Activated CD4-positive, alpha-beta memory T cell treated with anti-CD3 and anti-CD28 coated beads for 36 hours (primary cell): ENCODE measurements at regions not wholly inside any gene's neighbourhood (a gene's known extent, or its start where the extent isn't known, plus 50 kb on each side); places are given as distances from the start of the nearest gene placed in this dataset.

Source experiments
- CTCF ChIA-PET: fragments of 350-600 bp; sonication (Branson Sonifier 250); formaldehyde crosslinking; loops from one replicate; lab custom pipeline; 2021; ENCODE audit warnings: antibody characterized with exemption, inconsistent platforms; lab: Charles Lee
- POLR2A ChIA-PET: fragments of 350-600 bp; sonication (Branson Sonifier 250); formaldehyde crosslinking; loops from one replicate; lab custom pipeline; 2021; ENCODE audit warnings: antibody characterized with exemption; lab: Charles Lee
- DNase-seq: peaks from one replicate; pipeline ENCODE4 v3.0.0-alpha.2; 2020
- H3K27ac Mint-ChIP-seq: one replicate; pipeline ENCODE4 v1.8.0; 2021; ENCODE audit warnings: mixed read lengths
- H3K27me3 Mint-ChIP-seq: one replicate; pipeline ENCODE4 v1.8.0; 2021; ENCODE audit warnings: mixed read lengths
- H3K36me3 Mint-ChIP-seq: one replicate; pipeline ENCODE4 v1.8.0; 2021; ENCODE audit warnings: mixed read lengths
- H3K4me1 Mint-ChIP-seq: one replicate; pipeline ENCODE4 v1.8.0; 2021; ENCODE audit warnings: low read depth, mixed read lengths
- H3K4me3 Mint-ChIP-seq: one replicate; pipeline ENCODE4 v1.8.0; 2021; ENCODE audit warnings: mild to moderate bottlenecking, mixed read lengths
- H3K9me3 Mint-ChIP-seq: one replicate; pipeline ENCODE4 v1.8.0; 2021; ENCODE audit warnings: mixed read lengths
- intact Hi-C: fragments of 100-400 bp; cut with micrococcal nuclease; formaldehyde crosslinking; loops from one replicate; pipeline ENCODE4 v1.15.1; 2023

GRCh38 chr22:22946131-22946530, 58.5 kb downstream of the IGLL5 start:
- no peak for DNase-seq
- ChIA-PET POLR2A (no interaction called here), CTCF (no interaction called here)
- Mint-ChIP-seq H3K27me3 (peaks cover 12% of the 10 kb centered on the region), H3K4me3 (no peak overlapping the region), H3K27ac (no peak overlapping the region), H3K36me3 (no peaks in the 10 kb centered on the region), H3K9me3 (no peaks in the 10 kb centered on the region), H3K4me1 (peaks cover 5% of the 10 kb centered on the region)
- intact Hi-C loops: no loop called here

GRCh38 chr22:22948651-22949571, 61.3 kb downstream of the IGLL5 start:
- peaks cover 2% of the 10 kb centered on the region for H3K4me1 Mint-ChIP-seq
- H3K9me3 Mint-ChIP-seq: no peaks in the 10 kb centered on the region
- ChIA-PET CTCF (interaction anchor here (1.3 to 1.5 kb wide), 2 partner anchors 65 to 101 kb away, joined by 3 read pairs; no protein-coding TSS in a partner anchor), POLR2A (interaction anchor here (1.3 kb wide), 1 partner anchor 13 kb away, joined by 4 read pairs; no protein-coding TSS in a partner anchor)
- no peak for DNase-seq
- no peak overlapping the region for H3K4me3 Mint-ChIP-seq
- H3K27ac Mint-ChIP-seq: no peak overlapping the region
- peaks cover 29% of the 10 kb centered on the region for H3K27me3 Mint-ChIP-seq
- intact Hi-C loops: no loop called here
- no peaks in the 10 kb centered on the region for H3K36me3 Mint-ChIP-seq

DNA sequence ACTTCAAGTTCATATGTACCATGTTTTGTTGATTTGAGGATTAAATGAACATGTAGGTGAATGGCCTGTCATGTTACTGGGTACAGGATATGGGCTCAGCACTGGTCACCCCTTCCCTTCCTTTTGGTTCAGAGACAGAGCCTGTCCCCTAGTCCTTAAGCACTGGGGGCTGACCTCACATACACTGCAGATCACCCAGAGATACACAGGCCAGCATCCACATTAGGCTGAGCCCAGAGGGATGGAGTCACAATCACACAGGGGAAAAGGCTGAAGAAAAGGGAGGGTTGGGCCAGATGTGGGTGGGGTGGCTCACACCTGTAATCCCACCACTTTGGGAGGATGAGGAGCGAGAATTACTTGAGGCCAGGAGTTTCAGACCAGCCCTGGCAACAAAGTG, 62.3 kb downstream of the IGLL5 start:
- H3K4me3 Mint-ChIP-seq: no peak overlapping the region
- no peaks in the 10 kb centered on the region for H3K36me3 Mint-ChIP-seq
- no peak overlapping the region for H3K27ac Mint-ChIP-seq
- intact Hi-C loops: no loop called here
- CTCF ChIA-PET: interaction anchor here (1.7 kb wide), 1 partner anchor 10 kb away, joined by 4 read pairs; no protein-coding TSS in a partner anchor
- POLR2A ChIA-PET: interaction anchor here (0.6 kb wide), 1 partner anchor 108 kb away, joined by 3 read pairs; no protein-coding TSS in a partner anchor
- peaks cover 35% of the 10 kb centered on the region for H3K27me3 Mint-ChIP-seq
- no peak for DNase-seq
- peaks cover 6% of the 10 kb centered on the region for H3K4me1 Mint-ChIP-seq
- no peaks in the 10 kb centered on the region for H3K9me3 Mint-ChIP-seq

DNA sequence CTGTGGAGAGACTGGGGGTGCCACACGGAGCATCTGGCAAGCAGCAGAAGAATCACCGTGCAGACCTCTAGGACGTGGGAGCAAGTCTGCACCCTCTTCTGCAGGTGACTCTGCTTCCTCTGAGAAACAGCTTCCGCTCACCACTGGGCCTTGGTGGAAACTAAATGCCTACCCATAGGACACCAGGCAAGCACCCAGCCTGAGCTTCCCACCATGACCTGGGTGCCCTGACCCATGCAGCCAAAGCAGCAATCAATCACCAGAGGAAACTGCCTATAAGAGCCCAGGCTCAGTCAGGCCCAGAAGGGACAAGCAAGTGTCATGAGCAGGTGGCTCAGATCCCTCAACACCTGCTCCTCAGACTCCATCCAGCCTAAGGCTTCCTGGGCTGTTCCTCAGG, 63.4 kb downstream of the IGLL5 start:
- Mint-ChIP-seq H3K27me3 (peaks cover 40% of the 10 kb centered on the region), H3K27ac (no peak overlapping the region), H3K36me3 (no peaks in the 10 kb centered on the region), H3K4me1 (peaks cover 6% of the 10 kb centered on the region), H3K9me3 (no peaks in the 10 kb centered on the region), H3K4me3 (no peak overlapping the region)
- ChIA-PET CTCF (interaction anchor here (0.9 to 1.7 kb wide), 3 partner anchors 9 to 197 kb away, joined by 3 to 4 read pairs (median 3); no protein-coding TSS in a partner anchor), POLR2A (no interaction called here)
- intact Hi-C loops: no loop called here
- no peak for DNase-seq

- Mint-ChIP-seq H3K9me3 (no peaks in the 10 kb centered on the region), H3K27me3 (peaks cover 39% of the 10 kb centered on the region), H3K27ac (no peak overlapping the region), H3K4me1 (peaks cover 3% of the 10 kb centered on the region), H3K36me3 (no peaks in the 10 kb centered on the region), H3K4me3 (no peak overlapping the region)
- CTCF ChIA-PET: interaction anchor here (0.7 to 7.8 kb wide), 3 partner anchors 142 to 181 kb away, joined by 3 to 85 read pairs (median 6); no protein-coding TSS in a partner anchor
- intact Hi-C loops: no loop called here
- POLR2A ChIA-PET: no interaction called here
- no peak for DNase-seq
These were observed 65.1 kb downstream of the IGLL5 start for GRCh38 chr22:22952531-22953280.

DNA sequence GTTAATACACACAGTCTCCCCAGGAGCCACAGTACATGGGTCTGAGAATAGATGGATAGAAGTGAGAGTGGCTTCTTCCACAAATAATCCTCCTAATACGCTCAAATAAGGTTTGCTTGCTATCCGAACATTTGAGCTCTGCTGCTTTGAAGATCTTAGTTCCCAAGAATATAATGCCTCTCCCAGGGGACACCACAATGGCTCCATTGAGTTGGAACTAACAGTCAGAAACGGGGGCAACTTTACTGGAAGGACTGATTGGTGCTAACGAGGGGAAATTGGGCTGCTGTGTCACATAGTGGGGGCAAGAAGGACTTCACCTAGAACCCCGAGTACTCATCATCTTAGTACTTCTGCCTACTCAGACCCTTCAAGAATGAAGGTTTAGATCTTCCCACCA, 66.2 kb downstream of the IGLL5 start:
- CTCF ChIA-PET: interaction anchor here (0.9 to 9.3 kb wide), 15 partner anchors 11 to 287 kb away, joined by 3 to 217 read pairs (median 40); partner anchors contain the start of gene IGLL5

GRCh38 chr22:22954656-22955055, 67.0 kb downstream of the IGLL5 start:
- Mint-ChIP-seq H3K4me1 (peaks cover 3% of the 10 kb centered on the region), H3K27ac (no peak overlapping the region), H3K4me3 (no peak overlapping the region), H3K36me3 (no peaks in the 10 kb centered on the region), H3K27me3 (peaks cover 35% of the 10 kb centered on the region), H3K9me3 (no peaks in the 10 kb centered on the region)
- ChIA-PET CTCF (interaction anchor here (0.6 to 9.3 kb wide), 33 partner anchors 7 to 431 kb away, joined by 3 to 217 read pairs (median 6); partner anchors contain the start of gene IGLL5), POLR2A (no interaction called here)
- DNase-seq: peak; percentile 58
- intact Hi-C loops: loop anchor here (5.0 kb wide), 3 partner anchors 147 to 433 kb away; no protein-coding TSS in a partner anchor

More for the DNA sequence above, 66.2 kb downstream of the IGLL5 start:
- H3K27ac Mint-ChIP-seq: no peak overlapping the region
- H3K4me1 Mint-ChIP-seq: peaks cover 3% of the 10 kb centered on the region
- intact Hi-C loops: no loop called here
- no peaks in the 10 kb centered on the region for H3K36me3 Mint-ChIP-seq
- POLR2A ChIA-PET: no interaction called here
- no peak for DNase-seq
- H3K9me3 Mint-ChIP-seq: no peaks in the 10 kb centered on the region
- H3K4me3 Mint-ChIP-seq: no peak overlapping the region
- H3K27me3 Mint-ChIP-seq: peaks cover 35% of the 10 kb centered on the region

DNA sequence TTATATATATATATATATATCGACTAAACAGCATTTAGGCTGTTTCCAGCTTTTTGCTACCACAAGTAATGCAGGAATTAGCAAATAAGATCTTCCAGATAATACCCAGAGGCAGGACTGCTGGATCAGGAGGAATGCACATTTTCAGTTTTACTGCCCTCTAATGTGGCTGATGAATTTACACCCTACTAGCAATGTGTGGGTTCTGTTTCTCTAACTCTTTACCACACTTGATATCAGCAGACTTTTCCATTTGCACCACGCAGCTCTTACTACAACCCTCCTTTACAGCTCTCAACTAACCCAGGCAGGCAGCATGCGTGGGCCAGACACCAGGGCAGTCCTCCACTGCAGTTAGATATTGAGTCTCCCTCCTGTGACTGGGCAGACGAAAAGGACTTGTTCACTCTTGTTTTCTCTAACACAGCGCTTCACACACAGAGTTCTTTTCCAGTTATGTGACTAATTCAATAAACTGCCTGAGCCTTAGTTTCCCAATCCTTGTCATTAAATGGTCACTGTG, 67.7 kb downstream of the IGLL5 start:
- DNase-seq: no peak
- POLR2A ChIA-PET: no interaction called here
- Mint-ChIP-seq H3K9me3 (no peaks in the 10 kb centered on the region), H3K4me1 (peaks cover 3% of the 10 kb centered on the region), H3K36me3 (no peaks in the 10 kb centered on the region), H3K27me3 (peaks cover 32% of the 10 kb centered on the region), H3K4me3 (no peak overlapping the region), H3K27ac (no peak overlapping the region)
- intact Hi-C loops: loop anchor here (5.0 kb wide), 3 partner anchors 148 to 432 kb away; no protein-coding TSS in a partner anchor
- CTCF ChIA-PET: interaction anchor here (0.9 to 9.3 kb wide), 36 partner anchors 8 to 491 kb away, joined by 3 to 217 read pairs (median 5); partner anchors contain the start of gene IGLL5

DNA sequence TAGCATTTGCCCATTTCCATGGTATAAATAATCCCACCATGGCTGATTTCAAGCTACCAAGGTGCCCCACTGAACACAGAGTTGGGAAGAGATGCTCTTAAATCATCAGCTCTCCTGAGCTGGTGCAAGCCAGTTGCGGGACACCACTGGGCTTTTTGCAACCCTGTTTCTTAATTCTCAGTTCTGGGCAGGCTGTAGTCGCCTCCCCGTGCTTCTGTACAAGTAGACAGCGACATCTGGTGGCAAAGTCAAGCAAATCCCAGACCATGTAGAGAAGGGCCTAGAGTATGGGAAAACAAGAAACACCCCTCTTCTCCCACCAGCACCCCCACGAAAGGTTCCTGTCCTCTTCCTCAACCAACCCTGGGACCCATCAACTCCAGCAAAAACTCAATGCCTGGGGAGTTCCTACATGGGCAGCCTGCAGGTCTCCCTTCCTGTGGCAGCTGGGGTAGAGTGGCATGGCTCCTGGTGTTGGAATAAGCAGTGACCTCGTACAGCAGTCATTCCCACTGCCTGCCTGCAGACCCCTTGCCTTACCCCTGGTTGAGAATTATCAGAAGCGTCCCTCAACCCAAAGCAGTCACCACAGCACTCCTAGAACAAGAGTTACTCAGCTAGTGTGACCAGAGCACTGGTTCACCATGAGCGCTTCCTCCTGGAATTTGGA, 68.4 kb downstream of the IGLL5 start:
- Mint-ChIP-seq H3K27me3 (peaks cover 32% of the 10 kb centered on the region), H3K36me3 (no peaks in the 10 kb centered on the region), H3K4me3 (no peak overlapping the region), H3K9me3 (peaks cover 2% of the 10 kb centered on the region), H3K27ac (no peak overlapping the region), H3K4me1 (peaks cover 3% of the 10 kb centered on the region)
- CTCF ChIA-PET: interaction anchor here (0.6 to 9.3 kb wide), 38 partner anchors 9 to 525 kb away, joined by 3 to 217 read pairs (median 5); no protein-coding TSS in a partner anchor
- intact Hi-C loops: loop anchor here (1.0 to 5.0 kb wide), 4 partner anchors 108 to 431 kb away; no protein-coding TSS in a partner anchor
- POLR2A ChIA-PET: interaction anchor here (0.6 to 1.2 kb wide), 2 partner anchors 56 to 146 kb away, joined by 3 read pairs; no protein-coding TSS in a partner anchor
- peak; percentile 73 for DNase-seq

- intact Hi-C loops: loop anchor here (5.0 kb wide), 3 partner anchors 150 to 430 kb away; no protein-coding TSS in a partner anchor
- POLR2A ChIA-PET: interaction anchor here (1.2 kb wide), 1 partner anchor 55 kb away, joined by 3 read pairs; no protein-coding TSS in a partner anchor
These were observed 69.5 kb downstream of the IGLL5 start for GRCh38 chr22:22957090-22957489.

More at GRCh38 chr22:22957090-22957489, 69.5 kb downstream of the IGLL5 start:
- no peak overlapping the region for H3K27ac Mint-ChIP-seq
- no peak overlapping the region for H3K4me3 Mint-ChIP-seq
- H3K27me3 Mint-ChIP-seq: peaks cover 25% of the 10 kb centered on the region
- no peaks in the 10 kb centered on the region for H3K36me3 Mint-ChIP-seq
- CTCF ChIA-PET: interaction anchor here (0.5 to 9.3 kb wide), 30 partner anchors 10 to 526 kb away, joined by 3 to 217 read pairs (median 4); no protein-coding TSS in a partner anchor
- peaks cover 3% of the 10 kb centered on the region for H3K4me1 Mint-ChIP-seq
- no peak for DNase-seq
- peaks cover 12% of the 10 kb centered on the region for H3K9me3 Mint-ChIP-seq
